8988T (cell line): ENCODE measurements at regions not wholly inside any gene's neighbourhood (a gene's known extent, or its start where the extent isn't known, plus 50 kb on each side); places are given as distances from the start of the nearest gene placed in this dataset.

ENCODE experiments used
- DNase-seq: peaks from one replicate; pipeline ENCODE4 v3.0.0; 2011

- DNase-seq, result no peak
These were observed 250.6 kb upstream of the GPR26 start for GRCh38 chr10:123415523-123415922.

DNA sequence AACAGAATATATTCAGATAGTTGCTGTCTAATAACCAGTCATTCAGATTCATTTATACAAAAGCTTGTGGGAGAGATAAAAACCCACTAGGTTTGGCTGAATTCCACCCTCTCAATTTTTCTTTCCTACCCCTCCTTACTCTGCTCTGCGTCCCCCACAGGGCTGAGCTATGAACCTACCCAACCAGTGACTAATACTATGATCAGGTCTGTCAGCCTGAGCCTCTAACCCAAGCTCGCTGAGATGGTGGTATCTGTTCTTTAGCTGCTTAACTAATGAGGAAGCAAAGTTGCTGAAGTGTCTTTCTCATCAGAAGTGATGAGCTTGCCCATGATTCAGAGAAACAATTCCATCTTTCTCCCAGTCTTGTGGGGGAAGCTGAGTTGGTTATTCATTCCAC lies 248.7 kb upstream of the GPR26 start:
- no peak for DNase-seq

DNA sequence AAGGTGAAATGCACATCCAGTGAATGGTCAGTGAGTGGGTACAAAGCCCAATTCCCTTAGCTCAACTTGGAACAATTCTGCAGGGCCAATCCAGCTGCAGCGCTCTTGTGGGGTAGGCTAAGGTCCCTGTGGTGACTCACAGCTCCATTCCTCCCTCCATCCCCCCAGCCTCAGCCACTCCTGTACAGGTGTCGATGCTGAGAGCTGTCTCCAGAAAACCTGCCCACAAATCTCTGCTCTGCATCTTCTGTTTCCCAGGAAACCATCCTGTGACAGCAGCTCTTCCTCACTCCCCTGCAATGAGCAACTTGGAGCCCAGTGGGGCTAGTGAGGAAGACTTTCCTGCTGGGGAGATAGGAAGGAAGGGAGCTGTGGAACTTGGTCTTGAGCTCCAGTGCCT lies 244.7 kb upstream of the GPR26 start:
- DNase-seq, result no peak

- DNase-seq, result no peak
These were observed 243.9 kb upstream of the GPR26 start for GRCh38 chr10:123422261-123422660.

DNA sequence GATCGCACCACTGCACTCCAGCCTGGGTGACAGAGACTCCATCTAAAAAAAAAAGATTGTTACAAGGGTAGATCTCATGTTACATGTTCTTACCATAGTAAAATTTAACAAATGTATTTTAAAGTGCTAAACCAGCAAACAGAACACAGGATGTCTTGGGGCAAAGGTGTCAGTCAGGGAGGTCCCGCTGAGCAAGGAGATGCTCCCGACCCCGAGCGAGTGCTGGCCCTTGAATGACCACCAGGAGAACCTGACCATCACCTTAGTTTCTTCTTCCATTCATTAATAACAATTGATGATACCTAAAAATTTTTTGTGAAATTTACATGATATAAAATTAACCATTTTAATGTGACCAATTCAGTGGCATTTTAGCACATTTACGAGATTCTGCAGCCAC lies 241.6 kb upstream of the GPR26 start:
- DNase-seq, result no peak

GRCh38 chr10:123425680-123426079 lies 240.5 kb upstream of the GPR26 start:
- DNase-seq, result no peak

DNA sequence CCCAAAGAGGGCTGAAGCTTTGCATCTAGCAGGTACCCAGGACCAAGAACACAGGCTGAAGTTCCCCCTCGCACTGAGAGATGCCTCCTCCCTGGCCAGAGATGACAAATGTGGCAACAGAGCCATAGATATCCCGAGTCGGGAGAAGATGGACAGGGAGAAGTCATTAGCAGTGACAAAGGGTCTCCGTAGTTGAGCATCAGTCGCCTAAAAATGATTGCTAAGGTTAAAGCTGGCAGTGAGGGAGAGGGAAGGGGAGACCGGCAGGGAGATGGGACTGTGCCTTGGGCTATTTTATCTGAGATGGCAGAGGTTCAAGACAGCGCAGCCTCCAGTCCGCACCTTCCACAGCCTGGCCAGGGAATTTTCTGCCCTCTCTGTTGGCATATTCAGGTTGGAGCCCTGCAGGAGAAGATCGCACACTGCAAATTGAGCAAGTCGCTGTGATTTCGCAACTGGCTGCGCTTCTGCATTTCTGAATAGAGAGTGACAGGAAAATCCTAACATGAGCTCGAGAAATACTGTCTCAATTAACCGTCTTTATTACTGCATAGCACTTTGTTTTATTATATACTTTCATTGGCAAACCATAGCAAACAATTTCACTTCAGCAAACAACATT lies 238.9 kb upstream of the GPR26 start:
- DNase-seq, result no peak

DNA sequence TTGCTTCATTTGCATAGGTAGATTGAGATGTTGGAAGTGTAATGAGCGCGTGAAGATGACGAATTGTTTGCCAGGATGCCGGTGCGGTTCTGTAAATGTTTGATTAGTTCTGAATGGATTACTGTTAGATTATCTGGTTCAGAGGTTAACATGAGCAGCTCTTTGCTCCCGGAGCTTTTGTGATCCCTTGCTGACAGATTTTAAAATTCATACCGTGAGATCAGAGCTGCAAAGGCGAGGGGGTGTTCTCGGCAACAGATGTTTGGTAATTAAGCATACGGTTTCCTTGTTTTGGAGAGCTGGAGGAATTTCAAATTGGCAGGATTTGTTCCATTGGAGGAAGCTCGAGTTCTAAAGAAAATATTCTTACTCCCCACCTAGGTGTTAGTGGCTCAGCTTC lies 237.8 kb upstream of the GPR26 start:
- no peak for DNase-seq

DNA sequence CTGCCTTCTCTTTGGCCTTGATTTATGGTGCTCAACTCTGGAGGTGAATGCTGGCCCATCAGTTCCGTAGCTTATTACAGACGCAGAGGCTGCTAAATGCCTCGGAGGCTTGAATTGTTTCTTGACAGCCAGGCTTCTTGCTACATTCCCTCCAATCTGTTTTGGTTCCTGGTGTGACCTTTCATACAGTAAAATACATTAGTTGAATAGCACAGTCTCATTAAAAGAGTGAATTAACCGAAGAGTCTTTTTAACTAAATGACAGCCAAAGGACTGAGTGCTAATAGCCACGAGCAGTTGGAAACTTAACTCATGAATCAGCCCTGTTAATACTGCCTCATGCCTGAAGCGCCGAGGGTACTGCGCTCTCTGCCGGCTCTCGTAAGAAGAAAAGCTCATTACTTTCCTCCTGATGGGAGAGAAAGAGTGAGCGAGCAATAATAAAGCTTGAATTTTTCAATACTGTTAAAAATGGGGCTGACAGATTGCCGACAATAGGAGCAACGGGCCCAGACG lies 236.4 kb upstream of the GPR26 start:
- DNase-seq, result no peak

GRCh38 chr10:123433539-123433938 lies 232.6 kb upstream of the GPR26 start:
- no peak for DNase-seq

- no peak for DNase-seq
These were observed 231.6 kb upstream of the GPR26 start for GRCh38 chr10:123434435-123435039.

DNA sequence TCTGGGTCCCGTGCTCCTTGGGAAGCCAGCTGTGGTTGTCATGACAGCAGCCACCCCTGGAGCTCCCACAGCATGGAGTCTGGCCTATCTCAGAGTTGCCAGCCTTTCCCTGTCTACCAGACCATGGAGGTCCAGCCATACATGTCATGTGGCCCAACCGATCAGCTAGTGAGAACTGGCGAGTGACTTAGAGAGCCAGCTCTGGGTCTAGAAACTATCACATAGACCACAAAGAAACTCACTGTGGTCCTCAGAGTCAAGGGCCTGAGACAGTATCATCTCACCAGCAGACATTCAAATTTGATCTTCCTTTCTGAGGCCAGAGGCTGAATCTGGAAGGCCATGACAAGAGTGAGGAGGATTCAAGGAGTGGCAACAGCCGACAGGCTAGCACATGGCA lies 223.3 kb upstream of the GPR26 start:
- no peak for DNase-seq

DNA sequence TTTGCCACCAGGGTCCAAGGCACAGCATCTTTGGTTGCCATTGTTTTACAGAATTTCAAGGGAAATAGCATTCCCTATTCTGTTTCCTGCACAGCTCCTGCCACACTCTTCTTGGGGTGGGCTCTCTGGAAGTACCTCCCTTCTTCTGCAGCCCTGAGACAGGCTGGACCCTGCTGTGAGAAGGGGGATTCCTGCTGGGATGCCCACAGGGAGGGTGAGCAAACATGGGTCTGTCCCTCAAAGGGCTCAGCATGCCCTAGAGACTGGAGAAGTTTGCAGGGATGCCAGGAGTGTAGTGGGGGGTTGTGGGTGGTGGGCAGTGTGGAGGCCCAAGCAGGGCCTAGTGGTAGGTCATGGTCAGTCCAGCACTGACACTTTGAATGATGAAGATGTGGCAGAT lies 222.2 kb upstream of the GPR26 start:
- DNase-seq, result no peak

DNA sequence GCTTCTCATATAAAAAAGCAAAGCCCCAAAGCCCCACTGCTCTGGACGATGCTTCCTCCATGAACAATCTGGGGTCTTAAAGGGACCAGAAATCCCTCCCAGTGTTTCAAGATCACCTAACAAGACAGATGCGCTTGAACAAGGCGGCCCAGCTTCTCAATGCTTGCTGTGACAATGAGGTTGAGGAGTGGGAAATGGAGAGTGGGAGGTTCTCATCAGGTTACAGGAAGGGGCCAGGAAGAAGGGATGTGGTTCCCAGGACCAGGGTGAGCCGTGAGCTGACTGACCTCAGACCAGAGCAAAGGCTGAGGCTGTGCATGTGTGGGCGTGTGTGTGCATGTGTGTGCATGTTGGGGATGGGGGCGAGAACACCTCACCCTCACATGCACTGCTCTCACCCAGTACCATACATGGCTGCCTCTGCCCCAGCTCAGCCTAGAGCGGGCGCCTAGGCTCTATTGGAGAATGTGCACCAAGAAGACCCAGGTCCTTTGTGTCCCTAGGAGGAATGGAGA lies 220.8 kb upstream of the GPR26 start:
- DNase-seq, result no peak

DNA sequence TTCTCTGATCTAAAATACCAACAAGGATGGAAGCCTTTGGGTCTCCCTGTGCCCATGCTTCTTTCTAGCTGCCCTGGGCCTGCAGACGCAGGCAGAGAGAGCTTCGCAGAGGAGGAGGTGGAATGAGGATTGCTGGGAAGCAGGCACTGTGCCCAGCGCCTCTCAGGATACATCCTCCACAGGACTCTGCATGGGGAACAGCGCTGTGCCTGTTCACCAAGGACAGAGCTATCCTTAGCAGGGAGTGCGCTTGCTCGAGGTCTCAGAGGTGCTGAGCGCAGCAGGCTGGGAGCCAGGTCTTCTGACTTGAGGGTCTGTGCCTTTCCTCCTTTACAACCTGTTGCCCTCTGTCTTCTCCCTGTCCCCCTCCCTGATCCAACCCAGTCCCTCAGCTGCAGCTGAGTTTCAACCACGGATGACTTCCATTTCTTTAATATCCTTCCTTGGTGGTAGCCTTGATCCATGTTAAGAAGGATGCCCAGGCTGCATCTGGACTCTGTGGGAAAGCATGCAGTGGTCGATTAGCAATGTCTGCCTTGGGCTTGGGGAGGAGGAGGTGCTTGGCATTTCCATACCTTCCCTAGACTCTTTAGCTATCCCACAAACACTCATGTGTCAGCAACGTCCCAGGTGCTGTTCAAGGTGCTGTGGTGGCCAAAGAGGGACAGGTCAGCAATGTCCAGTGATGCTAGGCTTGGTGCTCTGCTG lies 219.6 kb upstream of the GPR26 start:
- no peak for DNase-seq

DNA sequence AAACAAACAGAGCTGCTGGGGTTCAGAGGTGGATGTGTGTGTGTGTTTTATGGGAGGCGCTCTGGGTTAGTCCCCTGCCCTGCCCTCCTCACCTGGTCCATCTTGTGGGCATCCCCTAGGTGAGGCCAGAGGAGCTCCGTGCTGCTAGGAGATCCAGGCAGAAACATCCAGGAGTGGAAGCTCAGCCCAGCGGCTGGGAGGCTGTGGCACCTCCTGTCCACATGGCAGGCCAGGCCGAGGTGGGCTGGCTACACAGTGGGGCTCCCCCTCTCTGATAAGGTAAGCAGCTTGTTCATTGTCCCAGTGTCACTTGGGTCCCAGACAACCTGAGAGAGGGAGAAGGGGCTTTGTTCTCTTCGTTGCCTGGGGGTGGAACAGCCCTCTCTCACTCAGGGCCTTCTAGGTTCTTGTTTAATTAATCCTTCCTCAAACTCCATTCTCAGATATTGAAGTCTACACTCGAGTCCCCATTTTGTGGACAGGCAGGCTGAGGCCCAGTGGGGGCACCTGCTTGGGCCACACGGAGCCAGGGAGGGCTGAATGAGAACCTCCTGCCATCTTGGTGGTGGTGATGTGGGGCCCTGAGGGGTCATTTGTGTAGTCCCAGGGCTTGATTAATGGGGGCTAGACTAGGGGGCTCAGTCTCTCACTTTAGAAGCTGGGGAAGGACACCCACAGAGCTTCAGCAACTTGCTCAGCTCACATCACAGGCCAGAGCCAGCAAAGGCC lies 216.8 kb upstream of the GPR26 start:
- DNase-seq, result no peak

DNA sequence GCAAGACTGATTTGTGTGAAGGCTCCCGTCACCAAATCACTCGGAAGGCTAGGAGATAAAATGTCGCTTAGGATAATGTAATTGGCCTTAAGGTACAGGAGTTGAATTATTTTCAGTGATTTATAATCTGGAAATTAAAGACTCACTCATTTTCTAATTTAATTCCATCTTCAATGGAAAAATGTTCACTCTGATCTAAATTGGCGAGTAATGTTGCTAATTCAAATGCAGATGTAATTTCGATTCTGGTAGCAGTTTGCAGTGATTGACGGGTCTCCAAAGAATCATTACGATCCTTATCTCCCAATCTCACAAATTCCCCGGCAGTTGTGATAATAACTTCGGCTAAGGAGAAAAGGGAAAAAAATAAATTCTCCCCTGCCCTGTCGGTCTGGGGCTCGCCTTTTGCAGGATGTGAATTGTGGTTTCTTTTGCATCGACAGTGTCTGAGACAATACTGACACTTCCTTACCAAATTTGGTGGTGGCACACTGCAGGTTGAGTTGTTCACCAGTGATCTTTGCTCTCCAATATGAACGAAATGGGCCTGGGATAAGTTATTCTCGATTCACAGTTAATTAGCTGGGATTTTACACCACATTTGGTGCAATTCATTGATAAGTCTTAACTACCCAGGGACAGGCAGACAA lies 215.1 kb upstream of the GPR26 start:
- no peak for DNase-seq

- no peak for DNase-seq
These were observed 214.4 kb upstream of the GPR26 start for GRCh38 chr10:123451618-123452245.

DNA sequence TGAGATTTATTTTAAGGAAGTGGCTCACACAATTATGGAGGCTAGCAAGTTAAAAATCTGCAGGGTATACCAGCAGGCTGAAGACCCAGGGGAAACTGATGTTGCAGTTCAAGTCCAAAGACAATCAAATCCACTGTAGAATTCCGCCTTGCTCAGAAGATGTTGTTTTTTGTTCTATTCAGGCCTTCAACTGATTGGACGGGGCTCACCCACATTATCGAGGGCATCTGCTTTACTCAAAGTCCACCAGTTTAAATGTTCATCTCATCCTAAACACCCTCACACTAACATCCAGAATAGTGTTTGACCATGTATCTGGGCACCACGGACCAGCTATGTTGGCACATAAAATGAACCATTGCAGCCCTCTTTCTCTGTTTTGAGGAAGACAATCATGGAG lies 211.2 kb upstream of the GPR26 start:
- DNase-seq, result no peak

DNA sequence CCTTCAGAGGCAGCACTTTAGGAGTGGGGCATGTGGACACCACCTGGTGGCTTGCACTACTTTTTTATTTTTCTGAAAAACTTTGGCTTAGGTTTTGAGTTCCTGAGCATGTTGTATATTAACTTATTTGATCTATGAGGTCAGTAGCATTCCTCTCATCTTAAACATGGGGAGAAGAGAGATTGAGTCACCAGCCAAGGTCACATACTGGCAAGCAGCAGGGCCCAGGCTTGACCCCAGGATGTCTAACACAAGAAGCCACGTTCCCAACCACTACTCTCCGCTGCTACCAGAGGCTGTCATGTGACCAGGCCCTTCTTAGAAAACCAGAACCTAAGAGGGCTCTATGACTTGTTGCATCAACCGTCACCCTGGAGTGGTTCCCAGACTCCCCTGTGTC lies 210.3 kb upstream of the GPR26 start:
- no peak for DNase-seq

DNA sequence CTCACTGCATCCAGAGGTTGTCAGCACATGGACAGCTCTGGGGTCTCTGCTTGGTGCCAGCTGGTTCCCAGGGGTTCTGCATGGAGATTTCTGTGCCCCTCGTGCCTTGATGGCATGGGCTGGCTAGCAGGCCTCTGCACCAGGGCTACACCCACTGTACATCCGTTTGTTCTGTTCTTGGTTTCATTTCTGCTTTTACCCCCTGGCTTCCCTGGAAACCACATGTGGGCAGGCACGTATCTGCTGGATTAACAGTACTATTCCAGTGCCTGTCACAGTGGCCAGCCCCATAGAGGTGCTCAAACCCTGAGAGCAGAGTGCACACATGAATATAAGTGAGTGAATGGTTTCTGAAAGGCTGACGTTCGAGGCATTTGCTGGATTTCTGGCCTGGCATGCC lies 207.2 kb upstream of the GPR26 start:
- DNase-seq, result no peak

DNA sequence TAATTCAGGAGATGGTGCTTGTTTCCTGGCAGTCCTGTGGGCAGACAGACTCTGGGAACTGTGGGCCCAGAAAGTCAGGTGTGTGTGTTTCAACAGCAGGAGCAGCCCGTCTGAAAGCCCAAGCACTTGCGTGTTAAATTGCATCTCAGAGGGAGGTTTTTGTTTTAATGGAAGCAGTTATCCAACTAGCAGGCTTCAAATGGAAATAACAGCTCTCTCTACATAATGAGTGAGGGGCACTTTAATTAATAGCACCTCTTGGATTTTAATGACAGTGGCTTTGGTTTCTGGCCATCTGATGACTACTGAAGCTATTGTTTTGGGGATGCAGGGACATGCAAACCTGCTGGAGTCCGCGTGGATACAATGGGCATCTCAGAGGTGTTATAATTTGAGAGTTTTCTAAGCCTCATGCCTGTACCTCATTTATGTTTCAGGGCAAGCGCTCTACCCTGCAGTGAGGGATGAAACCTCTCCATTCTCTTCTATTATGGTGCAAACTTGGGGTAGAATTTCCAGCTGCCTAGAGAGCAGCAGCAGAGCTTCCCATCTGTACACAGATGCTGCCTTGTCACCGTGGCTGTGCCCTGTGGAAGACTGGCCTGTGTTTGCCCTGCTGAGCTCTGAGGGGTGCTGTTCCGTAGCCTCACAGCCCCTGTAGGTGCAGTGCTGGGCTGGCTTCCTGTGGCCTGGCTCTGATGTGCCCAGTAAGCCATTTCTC lies 206.6 kb upstream of the GPR26 start:
- DNase-seq, result no peak
